ENCODE measurements at regions not wholly inside any gene's neighbourhood (a gene's known extent, or its start where the extent isn't known, plus 50 kb on each side); places are given as distances from the start of the nearest gene placed in this dataset.

DNA sequence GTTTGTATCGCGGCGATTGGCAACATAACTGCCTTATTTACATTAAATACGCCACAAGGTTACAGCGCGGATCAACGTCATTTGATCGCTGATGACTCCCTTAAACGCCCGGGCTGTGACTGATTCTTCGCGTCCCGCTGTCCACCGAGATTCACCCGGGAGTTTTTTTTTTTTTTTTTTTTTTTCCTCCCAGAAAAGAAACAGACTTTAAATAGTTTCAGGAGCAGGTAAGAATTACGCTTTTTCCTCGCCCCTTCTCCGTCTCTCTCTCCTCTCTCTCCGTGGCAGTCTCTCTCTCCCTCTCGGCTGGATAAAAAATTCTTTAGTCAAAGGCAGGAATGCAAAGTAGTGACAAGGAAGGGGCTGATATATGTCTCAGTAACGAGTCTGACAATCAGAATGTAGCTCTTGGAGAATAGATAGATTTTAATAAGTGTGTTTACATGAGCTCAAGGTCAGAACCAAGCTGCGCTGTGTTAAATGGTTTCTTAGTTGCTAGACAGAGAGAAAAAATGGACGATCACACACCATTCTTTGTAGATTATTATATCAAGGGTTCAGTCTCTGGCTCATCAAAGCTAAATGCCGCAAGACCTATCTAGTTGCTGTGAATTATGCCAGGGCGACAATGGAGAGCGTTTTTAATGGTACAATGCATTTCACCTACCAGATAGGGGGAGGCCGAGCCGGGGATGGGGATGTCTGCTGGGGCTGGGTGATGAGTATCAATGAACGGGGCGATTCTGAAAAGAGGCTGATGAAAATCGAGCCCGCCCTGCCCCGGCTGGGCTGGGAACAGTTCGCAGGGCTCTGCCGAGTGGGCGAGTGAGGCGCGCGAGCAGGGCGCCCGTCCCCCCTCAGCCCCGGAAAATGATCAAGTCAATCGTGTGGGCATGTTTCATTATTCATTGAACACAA lies 147.2 kb upstream of the ZNF536 start:
- H3K79me1 ChIP-seq (ENCODE audit: low read length), result no peaks in the 10 kb centered on the region
- H3K23ac ChIP-seq (ENCODE audit: low read length), result no peak overlapping the region
- no peak overlapping the region for H3K4me3 ChIP-seq (ENCODE audit: low read length)
- H3K27ac ChIP-seq (ENCODE audit: low read depth, low read length), result no peak overlapping the region
- H3K56ac ChIP-seq (ENCODE audit: low read length), result no peak overlapping the region
- peak; percentile 30 for DNase-seq
- H3K9ac ChIP-seq (ENCODE audit: low read length), result no peak overlapping the region
- no peak overlapping the region for H2BK5ac ChIP-seq (ENCODE audit: low read length)
- H3K18ac ChIP-seq (ENCODE audit: low read length), result no peak overlapping the region
- no peaks in the 10 kb centered on the region for H3K36me3 ChIP-seq (ENCODE audit: control insufficient read depth, insufficient read depth, low read length)
- H3K4me1 ChIP-seq (ENCODE audit: control insufficient read depth, low read depth, low read length), result no peaks in the 10 kb centered on the region
- no peak overlapping the region for H3K4ac ChIP-seq (ENCODE audit: low read depth, low read length)
- peaks cover 37% of the 10 kb centered on the region for H3K27me3 ChIP-seq (ENCODE audit: insufficient read depth, low read length, poor library complexity)
- no peak overlapping the region for H4K5ac ChIP-seq (ENCODE audit: low read length)
- no CpG with 5 or more reads among the region's 43 CpGs for WGBS (ENCODE audit: extremely low coverage, insufficient coverage, low lambda C conversion rate)
- H2AK5ac ChIP-seq (ENCODE audit: low read length), result no peak overlapping the region
- no peak overlapping the region for H3K4me2 ChIP-seq (ENCODE audit: low read length)
- no peaks in the 10 kb centered on the region for H3K79me2 ChIP-seq (ENCODE audit: control insufficient read depth, insufficient read depth, low read length)
- no peak overlapping the region for H4K8ac ChIP-seq (ENCODE audit: low read depth, low read length)
- no peak overlapping the region for H2BK15ac ChIP-seq (replicated peaks; ENCODE audit: low read depth)
- no peak overlapping the region for H2BK120ac ChIP-seq (ENCODE audit: low read depth, low read length)

DNA sequence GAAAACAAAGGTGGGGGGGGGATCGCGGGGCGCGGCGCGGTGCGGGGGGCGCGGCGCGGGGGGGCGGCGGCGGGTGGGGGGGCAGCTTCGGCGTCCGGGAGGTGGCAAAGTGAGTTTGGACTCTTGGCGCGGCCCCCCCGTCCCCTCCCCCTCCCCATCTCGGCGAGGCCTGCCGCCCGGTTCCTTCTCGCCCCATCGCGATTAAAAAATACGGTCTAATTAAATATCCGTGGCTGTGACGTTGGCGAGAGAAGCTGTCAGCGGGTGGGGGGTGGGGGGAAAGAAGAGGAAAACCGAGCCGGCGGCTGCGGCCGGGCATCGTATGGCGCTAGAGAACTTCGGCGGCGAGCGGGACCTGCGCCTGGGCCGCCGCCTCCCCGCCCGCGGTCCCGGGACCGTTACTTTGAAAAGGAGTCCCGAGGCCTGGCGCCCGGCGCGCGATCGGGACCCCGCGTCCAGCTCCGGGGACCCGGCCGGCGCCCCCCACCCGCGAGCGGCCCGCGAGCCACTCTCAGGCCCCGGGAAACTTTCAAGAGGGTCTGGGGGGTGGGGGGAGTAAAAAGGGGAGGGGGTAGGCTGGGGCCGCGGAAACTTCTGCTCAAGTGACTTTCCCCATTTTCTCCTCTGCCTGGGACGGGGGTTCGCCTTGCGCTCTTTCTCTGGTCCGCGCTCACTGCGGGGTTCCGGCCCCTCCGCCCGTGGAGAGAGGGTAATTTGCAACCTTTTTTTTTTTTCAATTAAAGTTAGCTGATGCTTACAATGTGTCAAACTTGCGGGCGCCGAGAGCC lies 146.3 kb upstream of the ZNF536 start:
- Histone ChIP-seq H3K23ac (ENCODE audit: low read length) (no peak overlapping the region), H3K79me1 (ENCODE audit: low read length) (no peaks in the 10 kb centered on the region), H2AK5ac (ENCODE audit: low read length) (no peak overlapping the region), H3K4ac (ENCODE audit: low read depth, low read length) (no peak overlapping the region), H3K18ac (ENCODE audit: low read length) (no peak overlapping the region), H3K27me3 (ENCODE audit: insufficient read depth, low read length, poor library complexity) (peaks cover 37% of the 10 kb centered on the region), H3K4me2 (ENCODE audit: low read length) (peak overlapping the region; percentile 27), H3K36me3 (ENCODE audit: control insufficient read depth, insufficient read depth, low read length) (no peaks in the 10 kb centered on the region), H3K79me2 (ENCODE audit: control insufficient read depth, insufficient read depth, low read length) (no peaks in the 10 kb centered on the region), H3K9ac (ENCODE audit: low read length) (no peak overlapping the region), H4K5ac (ENCODE audit: low read length) (no peak overlapping the region), H3K27ac (ENCODE audit: low read depth, low read length) (no peak overlapping the region), H3K4me1 (ENCODE audit: control insufficient read depth, low read depth, low read length) (no peaks in the 10 kb centered on the region), H3K56ac (ENCODE audit: low read length) (no peak overlapping the region), H3K4me3 (ENCODE audit: low read length) (no peak overlapping the region), H2BK120ac (ENCODE audit: low read depth, low read length) (no peak overlapping the region), H4K8ac (ENCODE audit: low read depth, low read length) (no peak overlapping the region), H2BK5ac (ENCODE audit: low read length) (no peak overlapping the region), H2BK15ac (replicated peaks; ENCODE audit: low read depth) (no peak overlapping the region)
- WGBS (ENCODE audit: extremely low coverage, insufficient coverage, low lambda C conversion rate), result no CpG with 5 or more reads among the region's 84 CpGs
- peak; percentile 11 for DNase-seq

DNA sequence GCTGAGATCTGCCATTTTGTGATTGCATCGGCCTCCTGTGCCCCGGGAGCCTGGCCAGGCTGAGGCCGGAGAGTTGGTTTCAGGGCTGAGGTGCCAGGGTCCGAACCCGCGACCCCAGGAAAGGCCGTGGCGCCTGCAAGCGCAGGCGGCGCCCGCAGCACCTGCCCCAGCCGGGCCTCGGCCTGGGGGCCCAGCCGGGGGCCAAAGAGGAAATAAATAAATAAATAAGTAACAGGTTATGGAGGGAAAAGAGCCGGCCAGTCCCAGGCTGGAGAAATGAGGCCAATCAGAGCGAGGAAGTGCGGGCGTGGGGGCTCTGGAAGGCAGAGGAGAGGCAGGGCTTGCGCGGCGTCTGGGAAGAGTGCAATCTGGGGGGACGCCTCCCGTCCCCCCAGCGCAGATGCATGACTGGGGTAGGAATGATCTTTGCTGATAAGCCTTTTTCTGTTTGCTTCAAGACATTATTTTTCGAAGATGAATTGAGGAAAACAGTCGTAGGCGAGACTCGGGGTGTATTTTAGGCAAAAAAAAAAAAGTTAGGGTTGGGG lies 145.6 kb upstream of the ZNF536 start:
- H3K27me3 ChIP-seq (ENCODE audit: insufficient read depth, low read length, poor library complexity), result peaks cover 37% of the 10 kb centered on the region

DNA sequence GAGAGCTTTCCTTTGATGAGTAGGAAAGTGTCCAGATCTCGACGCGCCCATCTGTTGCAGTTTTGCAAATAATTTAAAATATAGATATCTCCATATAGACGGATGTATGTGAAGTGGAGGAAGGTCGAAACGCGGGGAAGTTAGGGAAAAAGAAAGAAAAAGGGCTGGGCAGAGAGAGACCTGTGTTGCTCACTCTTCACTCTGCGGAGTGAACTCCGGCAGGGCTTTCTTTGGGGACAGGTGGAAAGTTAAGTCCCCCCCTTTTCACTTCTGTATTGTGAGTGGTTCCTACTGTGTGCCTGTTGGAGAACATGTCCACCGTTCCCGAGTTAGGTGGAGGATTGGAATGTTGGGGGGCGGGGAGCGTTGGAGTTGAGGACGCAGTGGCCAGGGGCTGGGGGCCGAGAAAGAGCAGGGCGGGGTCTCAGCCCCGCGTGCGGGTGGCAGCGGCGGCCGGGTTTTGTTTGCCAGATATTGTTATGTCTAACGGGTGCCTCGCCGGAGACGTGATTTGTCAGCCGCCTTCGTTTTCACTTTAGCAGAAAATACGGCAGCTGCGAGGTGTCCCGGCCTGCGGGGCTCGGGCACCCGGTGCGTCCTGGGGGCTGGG lies 145.1 kb upstream of the ZNF536 start:
- Histone ChIP-seq H3K27ac (ENCODE audit: low read depth, low read length) (no peak overlapping the region), H3K79me2 (ENCODE audit: control insufficient read depth, insufficient read depth, low read length) (no peaks in the 10 kb centered on the region), H4K8ac (ENCODE audit: low read depth, low read length) (no peak overlapping the region)

More for the DNA sequence above, 145.6 kb upstream of the ZNF536 start:
- Histone ChIP-seq H4K8ac (ENCODE audit: low read depth, low read length) (no peak overlapping the region), H2BK120ac (ENCODE audit: low read depth, low read length) (no peak overlapping the region), H3K23ac (ENCODE audit: low read length) (no peak overlapping the region), H2BK5ac (ENCODE audit: low read length) (no peak overlapping the region), H2AK5ac (ENCODE audit: low read length) (no peak overlapping the region), H3K79me1 (ENCODE audit: low read length) (no peaks in the 10 kb centered on the region), H3K4me2 (ENCODE audit: low read length) (peak overlapping the region; percentile 16), H2BK15ac (replicated peaks; ENCODE audit: low read depth) (no peak overlapping the region), H4K5ac (ENCODE audit: low read length) (no peak overlapping the region), H3K4me3 (ENCODE audit: low read length) (no peak overlapping the region), H3K9ac (ENCODE audit: low read length) (no peak overlapping the region), H3K18ac (ENCODE audit: low read length) (no peak overlapping the region), H3K4me1 (ENCODE audit: control insufficient read depth, low read depth, low read length) (no peaks in the 10 kb centered on the region), H3K79me2 (ENCODE audit: control insufficient read depth, insufficient read depth, low read length) (no peaks in the 10 kb centered on the region), H3K27ac (ENCODE audit: low read depth, low read length) (no peak overlapping the region), H3K56ac (ENCODE audit: low read length) (no peak overlapping the region), H3K36me3 (ENCODE audit: control insufficient read depth, insufficient read depth, low read length) (no peaks in the 10 kb centered on the region), H3K4ac (ENCODE audit: low read depth, low read length) (no peak overlapping the region)
- DNase-seq, result peak; percentile 38
- no CpG with 5 or more reads among the region's 29 CpGs for WGBS (ENCODE audit: extremely low coverage, insufficient coverage, low lambda C conversion rate)

DNA sequence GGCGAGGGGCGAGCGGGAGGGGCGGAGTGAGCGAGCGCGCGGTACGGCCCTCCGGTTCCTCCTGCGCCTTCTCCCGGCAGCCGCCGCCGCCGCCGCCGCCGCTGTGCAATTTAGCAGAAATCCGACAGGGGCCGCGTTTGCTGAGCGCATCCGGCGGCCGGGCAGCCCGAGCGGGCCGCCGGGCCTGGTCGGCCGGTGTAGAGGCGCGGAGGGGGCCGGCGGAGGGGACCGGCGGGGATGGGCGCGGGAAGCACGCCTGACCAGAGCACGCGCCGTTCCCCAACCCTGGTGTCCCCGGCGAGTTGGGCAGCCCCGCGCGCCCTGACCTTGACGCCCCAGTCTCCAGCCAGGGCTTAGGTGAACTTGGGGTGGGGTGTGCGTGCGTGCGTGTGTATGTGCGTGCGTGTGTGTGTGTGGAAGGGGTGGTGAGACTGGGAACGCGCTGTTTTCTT lies 144.5 kb upstream of the ZNF536 start:
- peak; percentile 81 for DNase-seq
- no peak overlapping the region for H3K27ac ChIP-seq (ENCODE audit: low read depth, low read length)
- H3K9ac ChIP-seq (ENCODE audit: low read length), result peak overlapping the region; percentile 54

More for the DNA sequence above, 145.1 kb upstream of the ZNF536 start:
- H2BK120ac ChIP-seq (ENCODE audit: low read depth, low read length), result no peak overlapping the region
- no CpG with 5 or more reads among the region's 35 CpGs for WGBS (ENCODE audit: extremely low coverage, insufficient coverage, low lambda C conversion rate)
- peak overlapping the region; percentile 44 for H3K56ac ChIP-seq (ENCODE audit: low read length)
- H3K27me3 ChIP-seq (ENCODE audit: insufficient read depth, low read length, poor library complexity), result peaks cover 37% of the 10 kb centered on the region
- H3K4me1 ChIP-seq (ENCODE audit: control insufficient read depth, low read depth, low read length), result no peaks in the 10 kb centered on the region
- no peaks in the 10 kb centered on the region for H3K36me3 ChIP-seq (ENCODE audit: control insufficient read depth, insufficient read depth, low read length)
- no peak overlapping the region for H2AK5ac ChIP-seq (ENCODE audit: low read length)
- H3K23ac ChIP-seq (ENCODE audit: low read length), result no peak overlapping the region
- H3K18ac ChIP-seq (ENCODE audit: low read length), result peak overlapping the region; percentile 43
- H2BK5ac ChIP-seq (ENCODE audit: low read length), result no peak overlapping the region
- no peak overlapping the region for H2BK15ac ChIP-seq (replicated peaks; ENCODE audit: low read depth)
- H3K4me3 ChIP-seq (ENCODE audit: low read length), result no peak overlapping the region
- peak overlapping the region; percentile 50 for H3K4me2 ChIP-seq (ENCODE audit: low read length)
- H3K9ac ChIP-seq (ENCODE audit: low read length), result peak overlapping the region; percentile 54
- peak; percentile 30 for DNase-seq
- no peak overlapping the region for H3K4ac ChIP-seq (ENCODE audit: low read depth, low read length)
- H4K5ac ChIP-seq (ENCODE audit: low read length), result no peak overlapping the region
- no peaks in the 10 kb centered on the region for H3K79me1 ChIP-seq (ENCODE audit: low read length)

More for the DNA sequence above, 144.5 kb upstream of the ZNF536 start:
- Histone ChIP-seq H3K4me3 (ENCODE audit: low read length) (peak overlapping the region; percentile 18), H2BK15ac (replicated peaks; ENCODE audit: low read depth) (no peak overlapping the region), H3K56ac (ENCODE audit: low read length) (peak overlapping the region; percentile 86), H3K4ac (ENCODE audit: low read depth, low read length) (no peak overlapping the region), H3K79me2 (ENCODE audit: control insufficient read depth, insufficient read depth, low read length) (no peaks in the 10 kb centered on the region), H3K79me1 (ENCODE audit: low read length) (no peaks in the 10 kb centered on the region), H4K5ac (ENCODE audit: low read length) (no peak overlapping the region), H3K18ac (ENCODE audit: low read length) (no peak overlapping the region), H3K4me1 (ENCODE audit: control insufficient read depth, low read depth, low read length) (no peaks in the 10 kb centered on the region), H2BK120ac (ENCODE audit: low read depth, low read length) (no peak overlapping the region), H2BK5ac (ENCODE audit: low read length) (no peak overlapping the region), H3K36me3 (ENCODE audit: control insufficient read depth, insufficient read depth, low read length) (no peaks in the 10 kb centered on the region), H2AK5ac (ENCODE audit: low read length) (no peak overlapping the region), H3K27me3 (ENCODE audit: insufficient read depth, low read length, poor library complexity) (peaks cover 37% of the 10 kb centered on the region), H3K4me2 (ENCODE audit: low read length) (peak overlapping the region; percentile 79), H4K8ac (ENCODE audit: low read depth, low read length) (no peak overlapping the region), H3K23ac (ENCODE audit: low read length) (no peak overlapping the region)
- no CpG with 5 or more reads among the region's 57 CpGs for WGBS (ENCODE audit: extremely low coverage, insufficient coverage, low lambda C conversion rate)

Data from mesendoderm (in vitro differentiated cells).